Tibial nerve (tissue), 4 donors: ENCODE measurements at regions not wholly inside any gene's neighbourhood (a gene's known extent, or its start where the extent isn't known, plus 50 kb on each side); places are given as distances from the start of the nearest gene placed in this dataset.

Experiments
- DNase-seq, 2 donors: peaks; one replicate each; pipeline ENCODE4 v3.0.0-alpha.2; 2019; ENCODE audit warnings: low spot score in 2 of 2
- H3K27ac ChIP-seq, 4 donors: fragments of 200-600 bp; sonication (generic) in 3 of 4; one replicate each; pipeline ENCODE4 v1.5.1; 2017 to 2019; ENCODE audit warnings: mild to moderate bottlenecking in 1 of 4
- H3K27me3 ChIP-seq, 2 donors: fragments of 200-600 bp; sonication (generic) in 1 of 2; one replicate each; pipeline versions ENCODE4 v1.5.1 to v1.6.0; 2017 to 2019
- H3K36me3 ChIP-seq, 3 donors: fragments of 200-600 bp; sonication (generic); one replicate each; pipeline ENCODE4 v1.5.1; 2018 to 2019
- H3K4me1 ChIP-seq, 4 donors: fragments of 200-600 bp; sonication (generic) in 3 of 4; one replicate each; pipeline ENCODE4 v1.5.1; 2017 to 2019
- H3K4me3 ChIP-seq, 4 donors: fragments of 200-600 bp; sonication (generic) in 3 of 4; one replicate each; pipeline ENCODE4 v1.5.1; 2017 to 2019; ENCODE audit warnings: mild to moderate bottlenecking in 1 of 4, moderate library complexity in 1 of 4
- H3K9me3 ChIP-seq, 4 donors: fragments of 200-600 bp; sonication (generic) in 3 of 4; one replicate each; pipeline ENCODE4 v1.5.1; 2017 to 2019
- CTCF ChIP-seq, 5 experiments: fragments of 200-600 bp in 3 of 5; fragments of 450-650 bp in 2 of 5; sonication (generic) in 3 of 5; IDR thresholded peaks; one replicate each; pipeline ENCODE4 v1.5.1; 2016 to 2019; ENCODE audit warnings: antibody characterized with exemption in 5 of 5, mild to moderate bottlenecking in 3 of 5, moderate library complexity in 2 of 5
- EP300 ChIP-seq, 2 donors: sonication (generic); formaldehyde crosslinking; IDR thresholded peaks; one replicate each; pipeline ENCODE4 v1.6.1; 2017; ENCODE audit warnings: antibody characterized with exemption in 2 of 2, mild to moderate bottlenecking in 1 of 2
- POLR2A ChIP-seq, 2 donors: fragments of 450-650 bp; IDR thresholded peaks; one replicate each; pipeline ENCODE4 v1.6.1; 2017; ENCODE audit warnings: antibody characterized with exemption in 2 of 2, mild to moderate bottlenecking in 2 of 2, moderate library complexity in 2 of 2
- WGBS, 2 donors: methylation state at CpG; one replicate each; pipeline ENCODE4 v1.1.5; 2018; 5-methylcytosine and 5-hydroxymethylcytosine counted together

- Histone ChIP-seq H3K4me1 (no peaks in the 10 kb centered on the region), H3K4me3 (no peak overlapping the region), H3K36me3 (no peaks in the 10 kb centered on the region), H3K27me3 (no peaks in the 10 kb centered on the region), H3K27ac (no peak overlapping the region), H3K9me3 (peaks cover 0 to 9% (median 1%) of the 10 kb centered on the region in 4 donors)
- TF ChIP-seq CTCF (IDR thresholded peaks at IDR 0.05) (no peak), EP300 (IDR thresholded peaks at IDR 0.05) (no peak)
- no peak for DNase-seq
- WGBS, 2 donors: 93 to 95% methylated on average over 12 to 13 of the region's 13 CpGs
Measured at GRCh38 chr2:134109725-134110124, 144.1 kb upstream of the MGAT5 start.

- Histone ChIP-seq H3K4me1 (no peaks in the 10 kb centered on the region), H3K4me3 (no peak overlapping the region), H3K27ac (no peak overlapping the region), H3K27me3 (no peaks in the 10 kb centered on the region), H3K9me3 (peaks cover 0 to 9% (median 1%) of the 10 kb centered on the region in 4 donors), H3K36me3 (no peaks in the 10 kb centered on the region)
- no peak for TF ChIP-seq CTCF (IDR thresholded peaks at IDR 0.05)
- 91 to 98% methylated on average over 3 of the region's 3 CpGs for WGBS, 2 donors
- no peak for DNase-seq
Measured at GRCh38 chr2:134110532-134110931, 143.3 kb upstream of the MGAT5 start.

- Histone ChIP-seq H3K36me3 (no peaks in the 10 kb centered on the region), H3K27me3 (no peaks in the 10 kb centered on the region), H3K4me1 (peaks cover 0 to 33% (median 21%) of the 10 kb centered on the region in 4 donors), H3K4me3 (no peak overlapping the region), H3K27ac (no peak overlapping the region), H3K9me3 (no peaks in the 10 kb centered on the region)
- TF ChIP-seq EP300 (IDR thresholded peaks at IDR 0.05) (no peak), CTCF (IDR thresholded peaks at IDR 0.05) (no peak), POLR2A (IDR thresholded peaks at IDR 0.05) (no peak)
- 11 to 18% methylated on average over 2 of the region's 2 CpGs for WGBS, 2 donors
- no peak for DNase-seq
Measured at GRCh38 chr2:134117676-134118075, 136.2 kb upstream of the MGAT5 start.

DNA sequence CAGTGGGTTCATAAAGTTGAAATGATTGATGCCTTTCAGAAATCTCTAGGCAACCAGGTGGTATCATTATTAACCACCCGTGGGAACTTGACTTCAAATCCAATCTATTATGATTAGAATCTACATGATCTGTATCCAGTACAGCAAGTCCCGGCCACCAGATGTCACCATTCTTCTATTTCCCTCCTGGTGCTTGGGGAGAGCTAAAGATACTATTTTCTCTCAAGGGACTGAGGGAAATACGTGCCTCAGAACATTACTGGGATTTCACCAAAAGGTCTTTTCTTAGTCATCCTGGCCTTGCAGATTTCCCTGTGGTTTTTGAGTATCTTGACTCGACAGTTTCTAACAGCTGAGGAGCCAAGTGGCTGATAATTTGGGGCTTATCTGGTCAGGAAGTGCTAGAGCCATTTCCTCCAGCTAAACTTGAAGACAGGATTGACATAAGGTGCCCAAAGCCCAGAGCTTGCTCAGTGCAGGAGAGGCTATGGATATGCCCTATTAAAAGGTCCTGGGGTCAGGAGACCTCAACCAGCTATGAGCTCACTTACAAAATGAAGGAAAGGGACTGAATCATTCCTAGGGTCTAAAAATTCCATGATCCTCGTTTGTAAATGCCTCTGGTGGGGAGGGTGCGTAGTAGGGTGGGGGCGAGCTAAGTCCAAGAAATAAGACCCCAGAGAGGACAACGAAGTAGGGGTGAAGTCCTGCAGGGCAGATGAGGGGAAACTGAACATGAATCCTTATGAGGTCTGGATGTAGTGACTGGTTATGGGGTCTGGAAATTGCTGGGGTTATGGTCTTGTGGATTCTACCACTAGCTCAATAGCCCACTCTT is 135.4 kb upstream of the MGAT5 start:
- whole genome bisulfite sequencing, 2 donors: 22 to 27% methylated on average over 8 of the region's 8 CpGs
- no peaks in the 10 kb centered on the region for H3K36me3 ChIP-seq
- no peaks in the 10 kb centered on the region for H3K9me3 ChIP-seq
- peaks cover 0 to 41% (median 25%) of the 10 kb centered on the region in 4 donors for H3K4me1 ChIP-seq
- peak overlapping the region in 3 of 4 donors; percentile 58 to 94 (median 94) for H3K27ac ChIP-seq
- no peak overlapping the region for H3K4me3 ChIP-seq
- H3K27me3 ChIP-seq: no peaks in the 10 kb centered on the region
- peak; percentile 85 to 96 for DNase-seq
- peak; percentile 69 to 81 (median 73) for TF ChIP-seq CTCF (IDR thresholded peaks at IDR 0.05)
- peak; percentile 30 to 82 for TF ChIP-seq EP300 (IDR thresholded peaks at IDR 0.05)
- TF ChIP-seq POLR2A (IDR thresholded peaks at IDR 0.05): no peak

DNA sequence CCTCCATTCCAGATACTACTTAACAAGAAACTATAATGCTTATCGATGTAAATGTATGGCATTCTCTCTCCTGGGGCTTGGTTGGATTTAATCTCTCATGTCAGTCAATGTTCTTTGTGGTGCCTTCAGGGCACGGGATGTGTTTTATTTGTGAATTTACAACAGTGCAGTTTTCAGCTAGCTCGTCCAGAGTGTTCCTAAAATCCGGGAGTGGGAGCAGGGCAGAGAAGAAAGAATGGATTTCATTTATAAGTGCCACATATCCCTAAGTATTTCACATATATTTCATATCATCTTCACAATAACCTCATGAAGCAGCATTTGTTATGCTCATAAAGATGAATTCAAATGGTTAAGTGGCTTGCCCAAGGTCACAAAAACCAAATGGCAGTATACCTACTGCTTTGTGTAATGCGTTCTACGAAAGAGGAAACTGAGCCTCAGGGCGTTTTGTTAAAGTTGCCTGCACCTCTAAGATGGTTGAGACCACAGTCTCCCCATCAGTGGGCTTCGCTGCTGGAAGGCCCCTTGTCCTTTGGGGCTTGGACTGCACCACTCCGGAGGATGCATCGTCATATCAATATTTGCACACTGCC is 134.7 kb upstream of the MGAT5 start:
- no peaks in the 10 kb centered on the region for H3K27me3 ChIP-seq
- peak overlapping the region; percentile 64 to 95 (median 90) for H3K4me3 ChIP-seq
- no peak for DNase-seq
- no peaks in the 10 kb centered on the region for H3K36me3 ChIP-seq
- H3K4me1 ChIP-seq: peaks cover 0 to 48% (median 28%) of the 10 kb centered on the region in 4 donors
- no peaks in the 10 kb centered on the region for H3K9me3 ChIP-seq
- 15 to 16% methylated on average over 10 of the region's 10 CpGs for WGBS, 2 donors
- TF ChIP-seq CTCF (IDR thresholded peaks at IDR 0.05) (no peak), POLR2A (IDR thresholded peaks at IDR 0.05) (no peak), EP300 (IDR thresholded peaks at IDR 0.05) (no peak)
- peak overlapping the region; percentile 79 to 94 (median 94) for H3K27ac ChIP-seq
